CD4-positive, alpha-beta T cell treated with Interleukin-2 at 100 ng/mL for 4 hours (primary cell): ENCODE measurements at regions not wholly inside any gene's neighbourhood (a gene's known extent, or its start where the extent isn't known, plus 50 kb on each side); places are given as distances from the start of the nearest gene placed in this dataset.

Experiments used
- DNase-seq: peaks from one replicate; pipeline ENCODE4 v3.0.0-alpha.2; 2020; ENCODE audit warnings: low spot score

GRCh38 chr18:79627750-79628294 is 51.8 kb upstream of the CTDP1 start:
- DNase-seq: no peak

GRCh38 chr18:79628416-79629248 is 51.0 kb upstream of the CTDP1 start:
- DNase-seq: no peak

- no peak for DNase-seq
Measured at GRCh38 chr18:79629249-79629558, 50.4 kb upstream of the CTDP1 start.

- DNase-seq: no peak
Measured at GRCh38 chr18:79629606-79630005, 50.0 kb upstream of the CTDP1 start.
